ENCODE measurements at regions not wholly inside any gene's neighbourhood (a gene's known extent, or its start where the extent isn't known, plus 50 kb on each side); places are given as distances from the start of the nearest gene placed in this dataset.

DNA sequence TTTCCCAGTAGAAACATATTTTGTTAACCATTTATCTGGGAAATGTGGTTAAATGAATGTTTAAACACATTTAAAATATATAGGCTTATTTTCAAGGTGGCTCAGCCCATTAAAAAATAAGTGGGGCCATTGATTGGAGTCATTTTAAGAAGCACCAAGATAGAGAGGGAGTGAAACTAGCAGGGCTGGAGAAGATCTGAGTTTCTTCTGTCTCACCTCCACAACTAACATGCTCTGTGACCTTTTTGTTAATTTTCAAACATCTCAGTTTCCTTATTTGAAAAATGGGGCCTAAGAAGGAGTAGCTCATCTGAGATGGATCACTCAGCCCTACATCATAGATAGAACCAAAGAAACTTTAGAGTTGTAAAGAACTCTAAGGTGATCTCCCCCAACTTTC lies 254.8 kb downstream of the KCNS3 start:
- TF ChIP-seq EZH2 (IDR thresholded peaks at IDR 0.05; ENCODE audit: insufficient read depth, poor library complexity, severe bottlenecking): no peak
- no peak for TF ChIP-seq EZH2phosphoT487 (IDR thresholded peaks at IDR 0.05; ENCODE audit: insufficient read depth, low read depth)

Measured in GM23248 (cell line).